GM19023 (cell line): ENCODE measurements at regions not wholly inside any gene's neighbourhood (a gene's known extent, or its start where the extent isn't known, plus 50 kb on each side); places are given as distances from the start of the nearest gene placed in this dataset.
"Not testable (repeated sequence)": the region's sequence is repeated elsewhere in the genome, so short reads cannot be mapped to it uniquely, and the experiment has no call there.

Source experiments
- ATAC-seq: cut with Tn5 transposase; IDR thresholded peaks from one replicate; pipeline ENCODE4 v1.9.1; 2021; ENCODE audit warnings: mild to moderate bottlenecking, moderate library complexity; ENCODE audit not compliant: unreplicated experiment

GRCh38 chr13:90246687-90247345, 1100.7 kb upstream of the MIR17HG start:
- no peak for ATAC-seq

GRCh38 chr13:90253806-90254205, 1093.7 kb upstream of the MIR17HG start:
- no peak for ATAC-seq

- no peak for ATAC-seq
Observed at GRCh38 chr13:90254437-90254836, 1093.0 kb upstream of the MIR17HG start.

- no peak for ATAC-seq
Observed at GRCh38 chr13:90256746-90257145, 1090.7 kb upstream of the MIR17HG start.

- ATAC-seq: no peak
Observed at GRCh38 chr13:90258129-90258528, 1089.4 kb upstream of the MIR17HG start.

GRCh38 chr13:90261343-90261742, 1086.1 kb upstream of the MIR17HG start:
- ATAC-seq: no peak

- no peak for ATAC-seq
Observed at GRCh38 chr13:90270226-90270625, 1077.3 kb upstream of the MIR17HG start.

- ATAC-seq: no peak
Observed at GRCh38 chr13:90272356-90272755, 1075.1 kb upstream of the MIR17HG start.

GRCh38 chr13:90276216-90276615, 1071.3 kb upstream of the MIR17HG start:
- no peak for ATAC-seq

- ATAC-seq: not testable (repeated sequence)
Observed at GRCh38 chr13:90278231-90278630, 1069.3 kb upstream of the MIR17HG start.

- ATAC-seq: no peak
Observed at GRCh38 chr13:90281709-90282108, 1065.8 kb upstream of the MIR17HG start.

- no peak for ATAC-seq
Observed at GRCh38 chr13:90287521-90287920, 1060.0 kb upstream of the MIR17HG start.

GRCh38 chr13:90293793-90294361, 1053.6 kb upstream of the MIR17HG start:
- ATAC-seq: no peak

GRCh38 chr13:90299238-90299637, 1048.2 kb upstream of the MIR17HG start:
- no peak for ATAC-seq

GRCh38 chr13:90300015-90300414, 1047.5 kb upstream of the MIR17HG start:
- no peak for ATAC-seq

- ATAC-seq: no peak
Observed at GRCh38 chr13:90302107-90302506, 1045.4 kb upstream of the MIR17HG start.

- ATAC-seq: no peak
Observed at GRCh38 chr13:90305796-90306195, 1041.7 kb upstream of the MIR17HG start.

GRCh38 chr13:90307136-90307535, 1040.4 kb upstream of the MIR17HG start:
- no peak for ATAC-seq

- no peak for ATAC-seq
Observed at GRCh38 chr13:90308249-90308648, 1039.2 kb upstream of the MIR17HG start.

GRCh38 chr13:90311929-90312328, 1035.6 kb upstream of the MIR17HG start:
- no peak for ATAC-seq

- ATAC-seq: no peak
Observed at GRCh38 chr13:90315061-90315460, 1032.4 kb upstream of the MIR17HG start.

GRCh38 chr13:90320664-90321063, 1026.8 kb upstream of the MIR17HG start:
- no peak for ATAC-seq
